B cell (primary cell): ENCODE measurements at regions not wholly inside any gene's neighbourhood (a gene's known extent, or its start where the extent isn't known, plus 50 kb on each side); places are given as distances from the start of the nearest gene placed in this dataset.

Experiments
- ATAC-seq: fragments of 200-7000 bp; cut with Tn5 transposase; one replicate; pipeline ENCODE4 v1.10.0; 2021; ENCODE audit warnings: low read depth, mild to moderate bottlenecking, moderate number of reproducible peaks, moderate library complexity
- CTCF ChIA-PET: fragments of 350-600 bp; sonication (Branson Sonifier 250); formaldehyde crosslinking; loops from one replicate; lab custom pipeline; 2021; ENCODE audit warnings: antibody characterized with exemption, inconsistent platforms; lab: Charles Lee
- POLR2A ChIA-PET: fragments of 350-600 bp; sonication (Branson Sonifier 250); formaldehyde crosslinking; loops from one replicate; lab custom pipeline; 2021; ENCODE audit warnings: antibody characterized with exemption; lab: Charles Lee
- DNase-seq: peaks from one replicate; pipeline ENCODE4 v3.0.0; 2013
- H2AFZ ChIP-seq: 2 replicates; pipeline ENCODE4 v1.6.1; 2012; ENCODE audit warnings: mild to moderate bottlenecking, low read depth, low read length; ENCODE audit not compliant: insufficient read depth, poor library complexity, severe bottlenecking
- H3K27ac ChIP-seq, 2 donors: 1 replicate in 1 of 2; 2 replicates in 1 of 2; pipeline ENCODE4 v1.5.1; 2012 to 2013; ENCODE audit warnings: low read length in 2 of 2, mild to moderate bottlenecking in 2 of 2, moderate library complexity in 1 of 2
- H3K27me3 ChIP-seq, 4 experiments: fragments of 200-600 bp in 1 of 4; sonication (generic) in 1 of 4; replicated peaks in 1 of 4; 1 replicate in 2 of 4; 2 replicates in 2 of 4; pipeline versions ENCODE4 v1.6.1 to v1.7.0; 2013 to 2016; ENCODE audit warnings: low read length in 3 of 4, mild to moderate bottlenecking in 2 of 4, mixed read lengths in 1 of 4, moderate library complexity in 1 of 4; ENCODE audit not compliant: insufficient read depth in 4 of 4, control insufficient read depth in 3 of 4; ENCODE audit errors: control extremely low read depth in 1 of 4
- H3K36me3 ChIP-seq, 2 experiments: replicated peaks in 1 of 2; 1 replicate in 1 of 2; 2 replicates in 1 of 2; pipeline versions ENCODE4 v1.6.1 to v1.7.1; 2013; ENCODE audit warnings: low read length in 1 of 2; ENCODE audit not compliant: insufficient read depth in 2 of 2, control insufficient read depth in 1 of 2; ENCODE audit errors: control extremely low read depth in 1 of 2, extremely low read depth in 1 of 2
- H3K4me1 ChIP-seq, 2 donors: fragments of 200-600 bp in 1 of 2; sonication (generic) in 1 of 2; 1 replicate in 1 of 2; 2 replicates in 1 of 2; pipeline versions ENCODE4 v1.5.1 to v1.6.1; 2013 to 2017; ENCODE audit warnings: low read length in 2 of 2; ENCODE audit not compliant: control insufficient read depth in 2 of 2, insufficient read depth in 2 of 2
- H3K4me2 ChIP-seq: replicated peaks from 2 replicates; pipeline ENCODE3; 2012; ENCODE audit warnings: mild to moderate bottlenecking, low read depth, low read length; ENCODE audit not compliant: poor library complexity, severe bottlenecking
- H3K4me3 ChIP-seq, 5 experiments: fragments of 200-600 bp in 1 of 5; sonication (generic) in 1 of 5; 1 replicate in 3 of 5; 2 replicates in 2 of 5; pipeline versions ENCODE4 v1.5.1 to v1.7.0; 2011 to 2016; ENCODE audit warnings: low read length in 4 of 5, mild to moderate bottlenecking in 4 of 5, low read depth in 2 of 5, control low read depth in 1 of 5, moderate library complexity in 1 of 5; ENCODE audit not compliant: insufficient read depth in 1 of 5; ENCODE audit errors: control extremely low read depth in 1 of 5, extremely low read depth in 1 of 5
- H3K79me2 ChIP-seq: fragments of 200-600 bp; sonication (generic); one replicate; pipeline ENCODE4 v1.6.0; 2016; ENCODE audit warnings: low read length; ENCODE audit not compliant: control insufficient read depth, insufficient read depth
- H3K9ac ChIP-seq: fragments of 200-600 bp; sonication (generic); 2 replicates; pipeline ENCODE4 v1.6.1; 2017; ENCODE audit warnings: mild to moderate bottlenecking, low read length, moderate library complexity
- H3K9me3 ChIP-seq, 3 donors: one replicate each; pipeline versions ENCODE4 v1.6.1 to v1.7.1; 2013; ENCODE audit warnings: low read length in 2 of 3; ENCODE audit not compliant: control insufficient read depth in 2 of 3, insufficient read depth in 1 of 3; ENCODE audit errors: control extremely low read depth in 1 of 3
- H4K20me1 ChIP-seq: 2 replicates; pipeline ENCODE4 v1.6.0; 2012; ENCODE audit warnings: mild to moderate bottlenecking, low read length; ENCODE audit not compliant: insufficient read depth, control insufficient read depth, poor library complexity, severe bottlenecking
- H3K27ac Mint-ChIP-seq: one replicate; pipeline ENCODE4 v1.8.0; 2021; ENCODE audit warnings: mixed read lengths
- H3K27me3 Mint-ChIP-seq: one replicate; pipeline ENCODE4 v1.8.0; 2021; ENCODE audit warnings: mixed read lengths
- H3K4me1 Mint-ChIP-seq: one replicate; pipeline ENCODE4 v1.8.0; 2021; ENCODE audit warnings: mixed read lengths
- H3K4me3 Mint-ChIP-seq: one replicate; pipeline ENCODE4 v1.8.0; 2021; ENCODE audit warnings: mixed read lengths
- H3K9me3 Mint-ChIP-seq: one replicate; pipeline ENCODE4 v1.8.0; 2022; ENCODE audit warnings: mixed read lengths; ENCODE audit not compliant: insufficient read depth
- EZH2 ChIP-seq: IDR thresholded peaks from 2 replicates; pipeline ENCODE4 v1.6.1; 2012; ENCODE audit warnings: borderline replicate concordance, low read depth, mild to moderate bottlenecking, moderate library complexity, low read length; ENCODE audit not compliant: insufficient read depth, poor library complexity, severe bottlenecking
- WGBS: methylation state at CpG from one replicate; pipeline ENCODE4 v1.1.5; 2013; ENCODE audit warnings: missing lambda C conversion rate; ENCODE audit not compliant: insufficient coverage; 5-methylcytosine and 5-hydroxymethylcytosine counted together
- intact Hi-C: fragments of 100-400 bp; cut with micrococcal nuclease; formaldehyde crosslinking; loops from one replicate; pipeline ENCODE4 v1.10.0; 2022
- TF ChIP-seq, protein P1 (sequence below): fragments of 200-600 bp; IDR thresholded peaks from one replicate; pipeline ENCODE4 v1.8.0; 2022; ENCODE audit warnings: antibody characterized with exemption, mild to moderate bottlenecking

GRCh38 chr20:53827292-53828087, 233.9 kb upstream of the ZNF217 start:
- H4K20me1 ChIP-seq = no peaks in the 10 kb centered on the region
- no peak overlapping the region for H3K4me3 ChIP-seq
- H3K27ac ChIP-seq = peak overlapping the region in 1 of 2 donors; percentile 93
- 93% methylated on average over 2 of the region's 4 CpGs for WGBS
- peaks cover 3% of the 10 kb centered on the region for H3K9me3 Mint-ChIP-seq
- no peak for ATAC-seq
- peak overlapping the region; percentile 98 for H3K27ac Mint-ChIP-seq
- intact Hi-C loops = loop anchor here (2.0 to 5.0 kb wide), 3 partner anchors 15 to 235 kb away; partner anchors contain the start of gene ZNF217
- H3K9ac ChIP-seq = no peak overlapping the region
- POLR2A ChIA-PET = interaction anchor here (0.8 to 1.1 kb wide), 2 partner anchors 8 to 11 kb away, joined by 3 to 4 read pairs; no protein-coding TSS in a partner anchor
- DNase-seq = no peak
- CTCF ChIA-PET = interaction anchor here (0.6 to 1.3 kb wide), 10 partner anchors 8 to 146 kb away, joined by 3 to 5 read pairs (median 3); no protein-coding TSS in a partner anchor
- peak overlapping the region; percentile 88 for H3K4me3 Mint-ChIP-seq
- no peaks in the 10 kb centered on the region for H3K27me3 Mint-ChIP-seq
- H3K4me1 Mint-ChIP-seq = peaks cover 59% of the 10 kb centered on the region
- H3K4me1 ChIP-seq = peaks cover 49 to 54% of the 10 kb centered on the region in 2 donors
- no peaks in the 10 kb centered on the region for H3K27me3 ChIP-seq
- H3K9me3 ChIP-seq = no peaks in the 10 kb centered on the region
- no peak overlapping the region for H2AFZ ChIP-seq
- no peaks in the 10 kb centered on the region for H3K36me3 ChIP-seq
- H3K79me2 ChIP-seq = no peaks in the 10 kb centered on the region
- peak overlapping the region; percentile 42 for H3K4me2 ChIP-seq
- TF ChIP-seq, protein P1, sequence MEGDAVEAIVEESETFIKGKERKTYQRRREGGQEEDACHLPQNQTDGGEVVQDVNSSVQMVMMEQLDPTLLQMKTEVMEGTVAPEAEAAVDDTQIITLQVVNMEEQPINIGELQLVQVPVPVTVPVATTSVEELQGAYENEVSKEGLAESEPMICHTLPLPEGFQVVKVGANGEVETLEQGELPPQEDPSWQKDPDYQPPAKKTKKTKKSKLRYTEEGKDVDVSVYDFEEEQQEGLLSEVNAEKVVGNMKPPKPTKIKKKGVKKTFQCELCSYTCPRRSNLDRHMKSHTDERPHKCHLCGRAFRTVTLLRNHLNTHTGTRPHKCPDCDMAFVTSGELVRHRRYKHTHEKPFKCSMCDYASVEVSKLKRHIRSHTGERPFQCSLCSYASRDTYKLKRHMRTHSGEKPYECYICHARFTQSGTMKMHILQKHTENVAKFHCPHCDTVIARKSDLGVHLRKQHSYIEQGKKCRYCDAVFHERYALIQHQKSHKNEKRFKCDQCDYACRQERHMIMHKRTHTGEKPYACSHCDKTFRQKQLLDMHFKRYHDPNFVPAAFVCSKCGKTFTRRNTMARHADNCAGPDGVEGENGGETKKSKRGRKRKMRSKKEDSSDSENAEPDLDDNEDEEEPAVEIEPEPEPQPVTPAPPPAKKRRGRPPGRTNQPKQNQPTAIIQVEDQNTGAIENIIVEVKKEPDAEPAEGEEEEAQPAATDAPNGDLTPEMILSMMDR = no peak
- TF ChIP-seq EZH2 = no peak
